ENCODE measurements at regions not wholly inside any gene's neighbourhood (a gene's known extent, or its start where the extent isn't known, plus 50 kb on each side); places are given as distances from the start of the nearest gene placed in this dataset.
"Not testable (repeated sequence)": the region's sequence is repeated elsewhere in the genome, so short reads cannot be mapped to it uniquely, and the experiment has no call there.

GRCh38 chr1:96865731-96866685 is 144.4 kb downstream of the PTBP2 start:
- Histone ChIP-seq H3K9me3 (ENCODE audit: control insufficient read depth, insufficient read depth, low read length) (no peaks in the 10 kb centered on the region), H3K4me3 (ENCODE audit: low read depth, low read length) (no peak overlapping the region), H3K27ac (ENCODE audit: low read depth, low read length) (no peak overlapping the region), H3K27me3 (ENCODE audit: control insufficient read depth, insufficient read depth, low read length) (no peaks in the 10 kb centered on the region), H3K4me1 (ENCODE audit: control insufficient read depth, insufficient read depth, low read length) (no peaks in the 10 kb centered on the region), H3K36me3 (ENCODE audit: control insufficient read depth, insufficient read depth, low read length) (no peaks in the 10 kb centered on the region)
- DNase-seq (ENCODE audit: low read depth in 4 of 6, low spot score in 6 of 6) = peak in 1 of 6 donors; percentile 9
- WGBS (ENCODE audit: insufficient coverage) = no CpG with 5 or more reads among the region's 3 CpGs

GRCh38 chr1:96872757-96873156 is 151.2 kb downstream of the PTBP2 start:
- no peak overlapping the region for H3K27ac ChIP-seq (ENCODE audit: low read depth, low read length)
- no peak overlapping the region for H3K4me3 ChIP-seq (ENCODE audit: low read depth, low read length)
- H3K4me1 ChIP-seq (ENCODE audit: control insufficient read depth, insufficient read depth, low read length) = no peaks in the 10 kb centered on the region
- H3K36me3 ChIP-seq (ENCODE audit: control insufficient read depth, insufficient read depth, low read length) = no peaks in the 10 kb centered on the region
- H3K9me3 ChIP-seq (ENCODE audit: control insufficient read depth, insufficient read depth, low read length) = peaks cover 10% of the 10 kb centered on the region
- 90% methylated on average over 2 of the region's 2 CpGs for WGBS (ENCODE audit: insufficient coverage)
- no peaks in the 10 kb centered on the region for H3K27me3 ChIP-seq (ENCODE audit: control insufficient read depth, insufficient read depth, low read length)
- no peak for DNase-seq (ENCODE audit: low read depth in 4 of 6, low spot score in 6 of 6)

GRCh38 chr1:96878640-96879039 is 157.1 kb downstream of the PTBP2 start:
- Histone ChIP-seq H3K9me3 (ENCODE audit: control insufficient read depth, insufficient read depth, low read length) (no peaks in the 10 kb centered on the region), H3K36me3 (ENCODE audit: control insufficient read depth, insufficient read depth, low read length) (no peaks in the 10 kb centered on the region), H3K27me3 (ENCODE audit: control insufficient read depth, insufficient read depth, low read length) (no peaks in the 10 kb centered on the region), H3K27ac (ENCODE audit: low read depth, low read length) (no peak overlapping the region), H3K4me3 (ENCODE audit: low read depth, low read length) (no peak overlapping the region), H3K4me1 (ENCODE audit: control insufficient read depth, insufficient read depth, low read length) (no peaks in the 10 kb centered on the region)
- 100% methylated on average over 1 of the region's 1 CpG for WGBS (ENCODE audit: insufficient coverage)
- DNase-seq (ENCODE audit: low read depth in 4 of 6, low spot score in 6 of 6) = no peak

GRCh38 chr1:96880626-96881025 is 159.0 kb downstream of the PTBP2 start:
- H3K9me3 ChIP-seq (ENCODE audit: control insufficient read depth, insufficient read depth, low read length) = no peaks in the 10 kb centered on the region
- no peak overlapping the region for H3K4me3 ChIP-seq (ENCODE audit: low read depth, low read length)
- H3K27ac ChIP-seq (ENCODE audit: low read depth, low read length) = no peak overlapping the region
- DNase-seq (ENCODE audit: low read depth in 4 of 6, low spot score in 6 of 6) = no peak
- no peaks in the 10 kb centered on the region for H3K27me3 ChIP-seq (ENCODE audit: control insufficient read depth, insufficient read depth, low read length)
- H3K36me3 ChIP-seq (ENCODE audit: control insufficient read depth, insufficient read depth, low read length) = no peaks in the 10 kb centered on the region
- H3K4me1 ChIP-seq (ENCODE audit: control insufficient read depth, insufficient read depth, low read length) = no peaks in the 10 kb centered on the region

GRCh38 chr1:96882096-96882495 is 160.5 kb downstream of the PTBP2 start:
- no peaks in the 10 kb centered on the region for H3K27me3 ChIP-seq (ENCODE audit: control insufficient read depth, insufficient read depth, low read length)
- H3K4me3 ChIP-seq (ENCODE audit: low read depth, low read length) = no peak overlapping the region
- 77% methylated on average over 1 of the region's 2 CpGs for WGBS (ENCODE audit: insufficient coverage)
- no peak overlapping the region for H3K27ac ChIP-seq (ENCODE audit: low read depth, low read length)
- H3K4me1 ChIP-seq (ENCODE audit: control insufficient read depth, insufficient read depth, low read length) = no peaks in the 10 kb centered on the region
- no peaks in the 10 kb centered on the region for H3K9me3 ChIP-seq (ENCODE audit: control insufficient read depth, insufficient read depth, low read length)
- H3K36me3 ChIP-seq (ENCODE audit: control insufficient read depth, insufficient read depth, low read length) = no peaks in the 10 kb centered on the region
- DNase-seq (ENCODE audit: low read depth in 4 of 6, low spot score in 6 of 6) = no peak

- no peak for DNase-seq (ENCODE audit: low read depth in 4 of 6, low spot score in 6 of 6)
- H3K9me3 ChIP-seq (ENCODE audit: control insufficient read depth, insufficient read depth, low read length) = peaks cover 2% of the 10 kb centered on the region
- no peaks in the 10 kb centered on the region for H3K4me1 ChIP-seq (ENCODE audit: control insufficient read depth, insufficient read depth, low read length)
- H3K27ac ChIP-seq (ENCODE audit: low read depth, low read length) = no peak overlapping the region
- 92% methylated on average over 2 of the region's 4 CpGs for WGBS (ENCODE audit: insufficient coverage)
- H3K4me3 ChIP-seq (ENCODE audit: low read depth, low read length) = no peak overlapping the region
- no peaks in the 10 kb centered on the region for H3K36me3 ChIP-seq (ENCODE audit: control insufficient read depth, insufficient read depth, low read length)
- H3K27me3 ChIP-seq (ENCODE audit: control insufficient read depth, insufficient read depth, low read length) = no peaks in the 10 kb centered on the region
Observed at GRCh38 chr1:96886474-96886873, 164.9 kb downstream of the PTBP2 start.

- H3K4me1 ChIP-seq (ENCODE audit: control insufficient read depth, insufficient read depth, low read length) = no peaks in the 10 kb centered on the region
- no peaks in the 10 kb centered on the region for H3K27me3 ChIP-seq (ENCODE audit: control insufficient read depth, insufficient read depth, low read length)
- peaks cover 2% of the 10 kb centered on the region for H3K9me3 ChIP-seq (ENCODE audit: control insufficient read depth, insufficient read depth, low read length)
- WGBS (ENCODE audit: insufficient coverage) = no CpG with 5 or more reads among the region's 1 CpG
- no peaks in the 10 kb centered on the region for H3K36me3 ChIP-seq (ENCODE audit: control insufficient read depth, insufficient read depth, low read length)
- H3K4me3 ChIP-seq (ENCODE audit: low read depth, low read length) = no peak overlapping the region
- DNase-seq (ENCODE audit: low read depth in 4 of 6, low spot score in 6 of 6) = no peak
- no peak overlapping the region for H3K27ac ChIP-seq (ENCODE audit: low read depth, low read length)
Observed at GRCh38 chr1:96887501-96887900, 165.9 kb downstream of the PTBP2 start.

- Histone ChIP-seq H3K4me1 (ENCODE audit: control insufficient read depth, insufficient read depth, low read length) (no peaks in the 10 kb centered on the region), H3K36me3 (ENCODE audit: control insufficient read depth, insufficient read depth, low read length) (no peaks in the 10 kb centered on the region), H3K9me3 (ENCODE audit: control insufficient read depth, insufficient read depth, low read length) (no peaks in the 10 kb centered on the region), H3K27me3 (ENCODE audit: control insufficient read depth, insufficient read depth, low read length) (no peaks in the 10 kb centered on the region), H3K27ac (ENCODE audit: low read depth, low read length) (no peak overlapping the region), H3K4me3 (ENCODE audit: low read depth, low read length) (no peak overlapping the region)
- WGBS (ENCODE audit: insufficient coverage) = 94% methylated on average over 7 of the region's 10 CpGs
- DNase-seq (ENCODE audit: low read depth in 4 of 6, low spot score in 6 of 6) = no peak
Observed at GRCh38 chr1:96901783-96902363, 180.3 kb downstream of the PTBP2 start.

- Histone ChIP-seq H3K9me3 (ENCODE audit: control insufficient read depth, insufficient read depth, low read length) (no peaks in the 10 kb centered on the region), H3K27me3 (ENCODE audit: control insufficient read depth, insufficient read depth, low read length) (no peaks in the 10 kb centered on the region), H3K4me3 (ENCODE audit: low read depth, low read length) (no peak overlapping the region), H3K27ac (ENCODE audit: low read depth, low read length) (no peak overlapping the region), H3K36me3 (ENCODE audit: control insufficient read depth, insufficient read depth, low read length) (no peaks in the 10 kb centered on the region), H3K4me1 (ENCODE audit: control insufficient read depth, insufficient read depth, low read length) (no peaks in the 10 kb centered on the region)
- no CpG with 5 or more reads among the region's 5 CpGs for WGBS (ENCODE audit: insufficient coverage)
- DNase-seq (ENCODE audit: low read depth in 4 of 6, low spot score in 6 of 6) = peak in 1 of 6 donors; percentile 27
Observed at GRCh38 chr1:96912248-96912647, 190.7 kb downstream of the PTBP2 start.

GRCh38 chr1:96915701-96916100 is 194.1 kb downstream of the PTBP2 start:
- H3K27ac ChIP-seq (ENCODE audit: low read depth, low read length); H3K9me3 ChIP-seq (ENCODE audit: control insufficient read depth, insufficient read depth, low read length); H3K4me1 ChIP-seq (ENCODE audit: control insufficient read depth, insufficient read depth, low read length); H3K4me3 ChIP-seq (ENCODE audit: low read depth, low read length); H3K27me3 ChIP-seq (ENCODE audit: control insufficient read depth, insufficient read depth, low read length); DNase-seq (ENCODE audit: low read depth in 4 of 6, low spot score in 6 of 6); H3K36me3 ChIP-seq (ENCODE audit: control insufficient read depth, insufficient read depth, low read length): not testable (repeated sequence)
- WGBS (ENCODE audit: insufficient coverage) = no CpG with 5 or more reads among the region's 3 CpGs
